ENCODE measurements at regions not wholly inside any gene's neighbourhood (a gene's known extent, or its start where the extent isn't known, plus 50 kb on each side); places are given as distances from the start of the nearest gene placed in this dataset.

DNA sequence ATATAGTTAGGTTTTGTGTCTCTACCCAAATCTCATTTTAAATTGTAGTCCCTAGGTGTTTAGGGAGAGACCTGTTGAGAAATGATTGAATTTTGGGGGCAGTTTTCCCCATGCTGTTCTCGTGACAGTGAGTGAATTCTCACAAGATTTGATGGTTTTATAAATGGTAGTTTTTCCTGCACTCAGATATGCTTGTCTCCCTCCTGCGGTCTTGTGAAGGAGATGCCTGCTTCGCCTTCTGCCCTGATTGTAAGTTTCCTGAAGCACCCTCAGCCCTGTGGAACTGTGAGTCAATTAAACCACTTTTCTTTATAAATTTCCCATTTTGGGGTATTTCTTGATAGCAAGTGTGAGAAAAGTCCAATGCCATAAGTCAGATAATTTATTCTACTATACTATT is 1977.5 kb upstream of the PCDH20 start:
- Mint-ChIP-seq H3K27me3 (no peaks in the 10 kb centered on the region), H3K27ac (no peak overlapping the region), H3K36me3 (ENCODE audit: insufficient read depth) (no peaks in the 10 kb centered on the region), H3K4me3 (no peak overlapping the region), H3K4me1 (ENCODE audit: low read depth in 2 of 2) (no peaks in the 10 kb centered on the region), H3K9me3 (peaks cover 2 to 7% of the 10 kb centered on the region in 2 donors)
- ATAC-seq (replicated peaks) (no peak), DNase-seq (no peak)

DNA sequence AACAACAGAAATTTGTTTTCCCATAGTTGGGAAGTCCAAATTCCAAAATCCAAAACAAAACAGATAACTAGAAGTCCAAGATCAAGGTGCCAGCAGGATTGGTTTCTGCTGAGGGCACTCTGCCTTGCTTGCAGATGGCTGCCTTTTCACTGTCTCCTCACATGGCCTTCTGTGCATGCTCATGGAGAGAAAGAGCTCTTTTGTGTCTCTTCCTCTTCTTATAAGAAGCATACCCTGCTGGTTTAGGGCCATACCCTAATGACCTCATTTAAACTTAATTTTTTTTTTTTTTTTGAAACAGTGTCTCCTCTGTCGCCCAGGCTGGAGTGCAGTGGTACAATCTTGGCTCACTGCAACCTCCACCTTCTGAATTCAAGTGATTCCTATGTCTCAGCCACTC is 1974.1 kb upstream of the PCDH20 start:
- Mint-ChIP-seq H3K27ac (no peak overlapping the region), H3K4me3 (no peak overlapping the region), H3K9me3 (peaks cover 5 to 15% of the 10 kb centered on the region in 2 donors), H3K27me3 (no peaks in the 10 kb centered on the region), H3K4me1 (ENCODE audit: low read depth in 2 of 2) (no peaks in the 10 kb centered on the region), H3K36me3 (ENCODE audit: insufficient read depth) (no peaks in the 10 kb centered on the region)
- DNase-seq (no peak), ATAC-seq (replicated peaks) (no peak)

DNA sequence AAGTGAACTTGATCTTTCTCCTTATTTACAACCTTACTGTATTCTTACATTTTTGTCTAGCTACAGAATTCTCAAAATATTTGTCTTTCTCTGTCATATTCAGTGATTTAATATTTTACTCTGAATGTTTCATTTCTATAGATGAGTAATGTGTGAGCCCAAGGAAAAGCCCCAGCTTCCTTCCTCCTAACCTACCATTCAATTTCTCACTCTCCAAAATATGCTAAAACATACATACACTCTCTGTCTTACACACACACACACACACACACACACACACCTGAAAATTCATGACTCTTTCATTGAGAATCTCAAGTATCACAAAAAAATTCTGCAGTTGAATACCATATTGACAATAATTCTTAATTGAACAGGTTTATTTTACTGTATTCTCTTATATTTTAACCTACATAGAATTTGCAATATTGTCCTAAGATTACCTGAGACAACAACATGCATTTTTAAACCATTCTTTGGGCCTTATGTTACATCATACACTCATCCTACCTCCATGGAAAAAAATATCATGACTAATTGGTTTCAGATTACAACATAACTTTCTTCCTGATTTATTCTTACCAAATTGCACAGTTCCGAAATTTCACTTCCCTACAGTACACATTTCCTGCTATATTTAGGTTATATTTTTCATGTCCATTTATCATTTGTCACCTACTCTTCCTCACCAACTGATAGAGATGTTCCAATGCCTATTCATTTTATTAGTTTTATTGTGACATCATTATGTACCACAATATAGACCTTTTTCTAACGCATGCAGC is 1965.6 kb upstream of the PCDH20 start:
- no peak for DNase-seq
- Mint-ChIP-seq H3K4me1 (ENCODE audit: low read depth in 2 of 2) (no peaks in the 10 kb centered on the region), H3K27me3 (no peaks in the 10 kb centered on the region), H3K4me3 (no peak overlapping the region), H3K36me3 (ENCODE audit: insufficient read depth) (no peaks in the 10 kb centered on the region), H3K27ac (no peak overlapping the region), H3K9me3 (peaks cover 8 to 21% of the 10 kb centered on the region in 2 donors)
- no peak for ATAC-seq (replicated peaks)

DNA sequence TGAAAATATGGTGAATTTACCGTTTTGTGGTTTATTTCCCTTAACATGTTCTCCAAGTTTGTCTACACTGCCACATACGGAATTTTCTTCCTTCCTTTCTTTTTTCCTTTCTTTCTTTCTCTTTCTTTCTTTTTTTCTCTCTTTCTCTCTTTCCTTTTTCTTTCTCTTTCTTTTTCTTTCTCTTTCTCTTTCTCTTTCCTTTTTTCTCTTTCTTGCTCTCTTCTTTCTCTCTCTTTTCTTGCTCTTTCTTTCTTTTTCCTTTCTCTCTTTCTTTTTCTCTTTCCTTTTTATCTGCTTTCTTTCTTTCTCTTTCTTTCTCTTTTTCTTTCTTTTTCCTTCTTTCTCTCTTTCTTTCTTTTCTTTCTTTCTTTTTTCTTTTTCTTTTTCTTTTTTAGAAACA is 1962.3 kb upstream of the PCDH20 start:
- Mint-ChIP-seq H3K4me3 (no peak overlapping the region), H3K4me1 (ENCODE audit: low read depth in 2 of 2) (no peaks in the 10 kb centered on the region), H3K27me3 (no peaks in the 10 kb centered on the region), H3K27ac (no peak overlapping the region), H3K36me3 (ENCODE audit: insufficient read depth) (no peaks in the 10 kb centered on the region), H3K9me3 (peaks cover 10 to 18% of the 10 kb centered on the region in 2 donors)
- no peak for DNase-seq
- ATAC-seq (replicated peaks), result no peak

DNA sequence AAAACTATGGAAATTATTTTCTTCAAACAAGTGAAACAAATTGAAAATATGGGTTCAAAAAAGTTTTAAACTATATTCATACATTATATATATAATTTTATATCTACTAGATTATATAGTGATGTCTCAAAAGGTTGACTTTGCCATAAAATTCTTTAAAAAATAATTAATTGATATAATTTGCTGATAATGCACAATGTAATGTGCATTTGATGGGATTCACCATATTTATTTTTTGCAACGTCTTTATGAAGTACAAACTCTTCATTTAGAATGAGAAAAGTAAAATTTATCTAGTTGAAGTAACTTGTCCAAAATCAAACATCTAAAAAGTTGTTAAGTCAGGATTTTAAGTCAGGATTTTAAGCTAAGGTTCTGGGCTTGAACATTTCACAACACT is 1954.5 kb upstream of the PCDH20 start:
- no peak overlapping the region for H3K27ac Mint-ChIP-seq
- H3K27me3 Mint-ChIP-seq, result no peaks in the 10 kb centered on the region
- no peaks in the 10 kb centered on the region for H3K36me3 Mint-ChIP-seq (ENCODE audit: insufficient read depth)
- no peak overlapping the region for H3K4me3 Mint-ChIP-seq
- ATAC-seq (replicated peaks) (no peak), DNase-seq (no peak)
- no peaks in the 10 kb centered on the region for H3K4me1 Mint-ChIP-seq (ENCODE audit: low read depth in 2 of 2)
- peaks cover 2 to 7% of the 10 kb centered on the region in 2 donors for H3K9me3 Mint-ChIP-seq

DNA sequence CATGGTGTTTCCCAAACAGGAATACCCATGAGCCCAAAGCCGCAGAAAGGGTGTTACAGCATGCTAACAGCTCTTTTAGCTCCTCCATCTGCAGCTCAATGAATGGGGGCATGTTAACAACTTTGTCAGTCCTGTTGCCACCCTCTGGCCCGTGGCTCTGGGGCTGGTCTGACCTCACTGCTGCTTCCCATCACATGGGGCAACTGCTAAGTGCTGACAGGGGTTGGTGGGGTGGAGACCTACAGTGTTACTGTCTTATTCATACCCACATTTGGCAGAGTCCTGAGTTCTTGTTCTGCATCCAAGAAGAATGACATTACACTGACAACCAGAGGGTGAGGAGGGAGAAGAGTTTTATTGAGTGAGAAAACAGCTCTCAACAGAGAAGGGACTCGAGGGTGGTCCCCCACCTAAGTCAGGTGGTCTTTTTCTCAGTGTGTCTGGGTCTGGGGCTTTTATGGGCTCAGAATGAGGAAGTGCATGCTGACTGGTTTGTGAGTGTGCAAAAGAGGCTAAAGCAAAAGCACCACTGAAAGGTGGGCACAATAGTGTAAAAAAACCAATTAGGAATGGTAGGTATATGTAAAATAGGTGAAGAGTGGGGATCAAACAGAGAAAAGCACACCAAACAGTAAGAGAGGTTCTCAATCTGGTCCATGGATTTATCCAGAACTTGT is 1952.0 kb upstream of the PCDH20 start:
- Mint-ChIP-seq H3K4me1 (ENCODE audit: low read depth in 2 of 2) (no peaks in the 10 kb centered on the region), H3K27ac (no peak overlapping the region), H3K4me3 (no peak overlapping the region), H3K27me3 (no peaks in the 10 kb centered on the region), H3K36me3 (ENCODE audit: insufficient read depth) (no peaks in the 10 kb centered on the region), H3K9me3 (peaks cover 2 to 7% of the 10 kb centered on the region in 2 donors)
- DNase-seq (no peak), ATAC-seq (replicated peaks) (no peak)

DNA sequence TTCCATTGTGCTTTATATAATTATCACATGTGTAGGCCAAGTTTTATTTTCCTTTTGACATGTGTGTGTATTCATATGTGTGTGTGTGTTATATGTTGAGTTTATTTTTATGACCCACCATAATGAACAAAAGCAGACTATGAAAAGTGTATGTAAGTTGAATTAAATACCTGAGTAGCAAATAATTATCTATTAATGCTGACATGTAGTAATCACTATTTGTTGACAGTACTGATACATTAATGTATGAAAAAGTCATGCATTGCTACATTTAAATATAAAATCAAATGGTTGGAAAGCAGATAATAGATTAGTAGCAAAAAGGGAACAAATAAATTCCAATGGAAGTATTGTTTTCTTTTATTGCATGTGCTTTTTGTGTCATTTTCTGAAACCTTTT is 1948.5 kb upstream of the PCDH20 start:
- no peak overlapping the region for H3K27ac Mint-ChIP-seq
- no peaks in the 10 kb centered on the region for H3K27me3 Mint-ChIP-seq
- ATAC-seq (replicated peaks) (no peak), DNase-seq (no peak)
- H3K4me3 Mint-ChIP-seq, result no peak overlapping the region
- H3K9me3 Mint-ChIP-seq, result peaks cover 2 to 7% of the 10 kb centered on the region in 2 donors
- H3K36me3 Mint-ChIP-seq (ENCODE audit: insufficient read depth), result no peaks in the 10 kb centered on the region
- H3K4me1 Mint-ChIP-seq (ENCODE audit: low read depth in 2 of 2), result no peaks in the 10 kb centered on the region

DNA sequence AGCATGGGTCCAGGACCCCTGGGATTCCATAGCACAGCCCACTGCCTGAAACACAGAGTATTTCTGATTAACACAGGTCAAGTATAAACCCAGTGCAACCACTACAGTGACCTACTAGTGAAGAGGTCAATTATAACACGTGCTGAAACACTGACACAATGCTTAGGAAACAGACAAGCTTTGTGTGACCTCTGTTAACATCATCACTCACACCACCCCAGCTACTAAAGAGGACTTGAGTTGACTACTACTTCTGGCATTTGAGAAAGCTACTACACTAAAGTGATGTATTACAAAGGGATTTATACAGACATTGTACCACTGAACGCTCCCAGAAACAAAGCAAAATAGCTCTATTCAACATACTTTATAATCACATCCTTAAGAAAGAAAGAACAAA is 1935.9 kb upstream of the PCDH20 start:
- Mint-ChIP-seq H3K27ac (no peak overlapping the region), H3K4me3 (no peak overlapping the region), H3K36me3 (ENCODE audit: insufficient read depth) (no peaks in the 10 kb centered on the region), H3K9me3 (peaks cover 0 to 6% of the 10 kb centered on the region in 2 donors), H3K27me3 (no peaks in the 10 kb centered on the region), H3K4me1 (ENCODE audit: low read depth in 2 of 2) (no peaks in the 10 kb centered on the region)
- DNase-seq (no peak), ATAC-seq (replicated peaks) (no peak)

DNA sequence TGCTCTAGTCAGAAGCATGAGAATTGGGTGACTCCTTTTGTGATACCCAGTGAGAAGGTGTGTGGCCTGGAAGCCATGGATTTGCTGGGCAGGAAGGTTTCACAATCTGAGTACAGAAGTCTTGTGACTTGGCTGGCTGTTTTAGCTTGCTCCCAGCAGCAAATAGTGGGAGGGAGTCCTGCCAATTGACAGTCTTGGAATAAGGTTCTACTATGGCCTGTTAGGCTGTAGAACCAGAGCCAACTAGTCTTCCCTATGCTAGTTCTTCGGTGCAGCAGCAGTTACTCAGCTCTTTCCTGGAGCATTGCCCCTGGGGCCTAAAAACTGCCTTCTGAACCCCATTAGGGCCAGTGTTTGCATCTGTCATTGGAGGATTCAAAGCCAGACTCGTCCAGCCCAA is 1935.4 kb upstream of the PCDH20 start:
- no peak for DNase-seq
- peaks cover 0 to 6% of the 10 kb centered on the region in 2 donors for H3K9me3 Mint-ChIP-seq

DNA sequence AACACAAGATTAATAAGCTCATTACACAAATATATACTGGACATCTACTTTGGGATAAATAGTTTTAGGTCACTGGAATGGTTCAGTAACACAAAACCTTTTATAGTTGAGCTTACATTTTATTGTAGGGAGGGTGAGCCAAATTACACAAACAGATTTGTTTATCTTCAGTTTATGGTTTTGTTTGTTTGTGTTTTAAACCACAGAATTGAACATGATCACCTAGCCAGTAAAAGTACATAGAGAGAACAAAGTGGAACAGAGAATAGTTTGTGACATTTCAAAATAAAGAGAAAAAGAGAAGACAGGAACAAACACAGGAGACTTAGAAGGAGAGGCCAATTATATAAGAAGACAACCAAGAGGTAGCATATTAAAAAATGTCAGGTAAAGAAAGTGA is 1930.2 kb upstream of the PCDH20 start:
- Mint-ChIP-seq H3K36me3 (ENCODE audit: insufficient read depth) (no peaks in the 10 kb centered on the region), H3K4me3 (no peak overlapping the region), H3K27me3 (no peaks in the 10 kb centered on the region), H3K9me3 (peaks cover 7 to 12% of the 10 kb centered on the region in 2 donors), H3K4me1 (ENCODE audit: low read depth in 2 of 2) (no peaks in the 10 kb centered on the region), H3K27ac (no peak overlapping the region)
- ATAC-seq (replicated peaks) (no peak), DNase-seq (no peak)

More for the DNA sequence above, 1935.4 kb upstream of the PCDH20 start:
- H3K4me3 Mint-ChIP-seq, result no peak overlapping the region
- H3K36me3 Mint-ChIP-seq (ENCODE audit: insufficient read depth), result no peaks in the 10 kb centered on the region
- H3K27ac Mint-ChIP-seq, result no peak overlapping the region
- H3K4me1 Mint-ChIP-seq (ENCODE audit: low read depth in 2 of 2), result no peaks in the 10 kb centered on the region
- H3K27me3 Mint-ChIP-seq, result no peaks in the 10 kb centered on the region
- ATAC-seq (replicated peaks), result no peak

DNA sequence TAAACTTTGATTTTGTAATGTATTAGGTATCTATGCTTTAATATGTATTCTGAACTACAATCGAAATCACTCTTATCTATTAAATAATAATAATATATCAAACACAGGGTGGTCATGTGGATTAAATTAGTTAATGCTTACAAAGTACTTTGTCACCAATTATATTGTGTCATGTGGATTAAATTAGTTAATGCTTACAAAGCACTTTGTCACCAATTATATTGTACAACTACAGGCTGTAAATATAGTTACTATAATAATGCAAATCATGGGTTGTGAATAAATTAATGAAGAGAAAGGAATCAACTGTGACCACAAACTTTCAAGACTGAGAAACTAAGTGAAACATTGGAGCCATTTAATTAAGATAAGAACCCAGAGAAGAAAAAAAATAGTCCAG is 1929.1 kb upstream of the PCDH20 start:
- no peak for DNase-seq
- H3K27me3 Mint-ChIP-seq, result no peaks in the 10 kb centered on the region
- no peaks in the 10 kb centered on the region for H3K36me3 Mint-ChIP-seq (ENCODE audit: insufficient read depth)
- no peak overlapping the region for H3K27ac Mint-ChIP-seq
- ATAC-seq (replicated peaks), result no peak
- H3K9me3 Mint-ChIP-seq, result peaks cover 7 to 12% of the 10 kb centered on the region in 2 donors
- no peak overlapping the region for H3K4me3 Mint-ChIP-seq
- H3K4me1 Mint-ChIP-seq (ENCODE audit: low read depth in 2 of 2), result no peaks in the 10 kb centered on the region

DNA sequence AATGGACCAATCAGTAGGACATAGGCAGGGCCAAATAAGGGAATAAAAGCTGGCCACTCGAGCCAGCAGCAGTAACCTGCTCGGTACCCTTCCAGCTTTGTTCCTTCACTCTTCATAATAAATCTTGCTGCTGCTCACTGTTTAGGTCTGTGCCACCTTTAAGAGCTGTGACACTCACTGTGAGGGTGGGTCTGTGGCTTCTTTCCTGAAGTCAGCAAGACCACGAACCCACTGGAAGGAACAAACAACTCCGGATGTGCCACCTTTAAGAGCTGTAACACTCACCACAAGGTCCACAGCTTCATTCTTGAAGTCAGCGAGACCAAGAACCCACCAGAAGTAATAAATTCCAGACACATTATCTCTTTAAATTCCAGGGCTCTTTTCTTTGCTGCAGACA is 1922.3 kb upstream of the PCDH20 start:
- H3K27me3 Mint-ChIP-seq, result no peaks in the 10 kb centered on the region
- DNase-seq (no peak), ATAC-seq (replicated peaks) (no peak)
- no peaks in the 10 kb centered on the region for H3K36me3 Mint-ChIP-seq (ENCODE audit: insufficient read depth)
- H3K4me1 Mint-ChIP-seq (ENCODE audit: low read depth in 2 of 2), result no peaks in the 10 kb centered on the region
- no peak overlapping the region for H3K27ac Mint-ChIP-seq
- H3K9me3 Mint-ChIP-seq, result peaks cover 0 to 15% of the 10 kb centered on the region in 2 donors
- H3K4me3 Mint-ChIP-seq, result no peak overlapping the region

DNA sequence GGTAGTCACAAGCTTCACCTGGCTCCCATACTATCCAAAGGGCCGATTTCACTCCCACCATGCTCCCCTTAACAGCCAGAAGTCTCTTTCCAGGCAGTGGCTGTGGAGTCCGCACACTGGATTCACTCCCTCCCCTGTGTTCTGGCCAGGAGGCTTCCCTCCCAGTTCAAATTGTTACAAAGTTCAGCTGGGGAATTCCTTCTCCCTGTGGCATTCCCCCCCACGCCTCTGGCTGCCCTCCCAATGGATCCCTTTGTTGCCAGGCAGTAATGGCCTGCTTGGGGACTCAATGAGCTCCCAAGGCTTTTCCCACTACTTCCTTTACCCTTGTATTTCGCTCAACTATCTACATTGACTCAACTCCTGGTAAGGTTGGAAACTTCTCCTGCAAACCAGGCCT is 1921.4 kb upstream of the PCDH20 start:
- H3K27me3 Mint-ChIP-seq, result no peaks in the 10 kb centered on the region
- ATAC-seq (replicated peaks), result no peak
- no peak overlapping the region for H3K27ac Mint-ChIP-seq
- no peak for DNase-seq
- H3K36me3 Mint-ChIP-seq (ENCODE audit: insufficient read depth), result no peaks in the 10 kb centered on the region
- H3K9me3 Mint-ChIP-seq, result peaks cover 1 to 15% of the 10 kb centered on the region in 2 donors
- no peak overlapping the region for H3K4me3 Mint-ChIP-seq
- H3K4me1 Mint-ChIP-seq (ENCODE audit: low read depth in 2 of 2), result no peaks in the 10 kb centered on the region

DNA sequence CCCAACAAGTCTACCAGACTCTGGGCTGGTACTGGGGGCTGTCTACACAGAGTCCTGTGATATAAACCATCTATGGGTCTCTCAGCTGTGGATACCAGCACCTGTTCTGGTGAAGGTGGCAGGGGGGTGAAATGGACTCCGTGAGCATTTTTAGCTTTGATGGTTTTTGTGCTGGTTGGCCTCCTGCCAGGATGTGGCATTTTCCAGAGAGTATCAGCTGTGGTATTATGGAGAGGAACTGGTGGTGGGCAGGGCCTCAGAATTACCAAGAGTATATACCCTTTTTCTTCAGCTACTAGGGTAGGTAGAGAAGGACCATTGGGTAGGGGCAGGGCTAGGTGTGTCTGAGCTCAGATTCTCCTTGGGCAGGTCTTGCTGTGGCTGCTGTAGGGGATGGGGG is 1920.9 kb upstream of the PCDH20 start:
- ATAC-seq (replicated peaks), result no peak
- Mint-ChIP-seq H3K27me3 (no peaks in the 10 kb centered on the region), H3K9me3 (peaks cover 3 to 15% of the 10 kb centered on the region in 2 donors), H3K36me3 (ENCODE audit: insufficient read depth) (no peaks in the 10 kb centered on the region), H3K4me3 (no peak overlapping the region), H3K27ac (no peak overlapping the region), H3K4me1 (ENCODE audit: low read depth in 2 of 2) (no peaks in the 10 kb centered on the region)
- no peak for DNase-seq
